ENCODE measurements at regions not wholly inside any gene's neighbourhood (a gene's known extent, or its start where the extent isn't known, plus 50 kb on each side); places are given as distances from the start of the nearest gene placed in this dataset.

- in situ Hi-C loops (cut with MboI; ENCODE audit: low sequenced_read_pairs) = loop anchor here (25.0 kb wide), 1 partner anchor 256 kb away; no protein-coding TSS in a partner anchor
Measured at GRCh38 chr20:6831461-6831860, 64.0 kb downstream of the BMP2 start.

- in situ Hi-C loops (cut with MboI; ENCODE audit: low sequenced_read_pairs) = loop anchor here (25.0 kb wide), 1 partner anchor 254 kb away; no protein-coding TSS in a partner anchor
Measured at GRCh38 chr20:6832811-6833210, 65.3 kb downstream of the BMP2 start.

GRCh38 chr20:6835609-6836008 is 68.1 kb downstream of the BMP2 start:
- in situ Hi-C loops (cut with MboI; ENCODE audit: low sequenced_read_pairs) = loop anchor here (25.0 kb wide), 1 partner anchor 252 kb away; no protein-coding TSS in a partner anchor

- in situ Hi-C loops (cut with MboI; ENCODE audit: low sequenced_read_pairs) = loop anchor here (25.0 kb wide), 1 partner anchor 250 kb away; no protein-coding TSS in a partner anchor
Measured at GRCh38 chr20:6836821-6837374, 69.4 kb downstream of the BMP2 start.

GRCh38 chr20:6837730-6838129 is 70.2 kb downstream of the BMP2 start:
- in situ Hi-C loops (cut with MboI; ENCODE audit: low sequenced_read_pairs) = loop anchor here (25.0 kb wide), 1 partner anchor 250 kb away; no protein-coding TSS in a partner anchor

GRCh38 chr20:6838181-6838826 is 70.8 kb downstream of the BMP2 start:
- in situ Hi-C loops (cut with MboI; ENCODE audit: low sequenced_read_pairs) = loop anchor here (25.0 kb wide), 1 partner anchor 249 kb away; no protein-coding TSS in a partner anchor

GRCh38 chr20:6841128-6841527 is 73.6 kb downstream of the BMP2 start:
- in situ Hi-C loops (cut with MboI; ENCODE audit: low sequenced_read_pairs) = loop anchor here (25.0 kb wide), 1 partner anchor 246 kb away; no protein-coding TSS in a partner anchor

GRCh38 chr20:6845141-6845540 is 77.7 kb downstream of the BMP2 start:
- in situ Hi-C loops (cut with MboI; ENCODE audit: low sequenced_read_pairs) = loop anchor here (25.0 kb wide), 1 partner anchor 242 kb away; no protein-coding TSS in a partner anchor

GRCh38 chr20:6848041-6848440 is 80.6 kb downstream of the BMP2 start:
- in situ Hi-C loops (cut with MboI; ENCODE audit: low sequenced_read_pairs) = loop anchor here (25.0 kb wide), 1 partner anchor 239 kb away; no protein-coding TSS in a partner anchor

GRCh38 chr20:6848992-6849391 is 81.5 kb downstream of the BMP2 start:
- in situ Hi-C loops (cut with MboI; ENCODE audit: low sequenced_read_pairs) = loop anchor here (25.0 kb wide), 1 partner anchor 238 kb away; no protein-coding TSS in a partner anchor

GRCh38 chr20:6851136-6851535 is 83.7 kb downstream of the BMP2 start:
- in situ Hi-C loops (cut with MboI; ENCODE audit: low sequenced_read_pairs) = no loop called here

- in situ Hi-C loops (cut with MboI; ENCODE audit: low sequenced_read_pairs) = no loop called here
Measured at GRCh38 chr20:6852478-6852877, 85.0 kb downstream of the BMP2 start.

GRCh38 chr20:6855104-6855503 is 87.6 kb downstream of the BMP2 start:
- in situ Hi-C loops (cut with MboI; ENCODE audit: low sequenced_read_pairs) = no loop called here

GRCh38 chr20:6855796-6856195 is 88.3 kb downstream of the BMP2 start:
- in situ Hi-C loops (cut with MboI; ENCODE audit: low sequenced_read_pairs) = no loop called here

GRCh38 chr20:6857927-6858326 is 90.4 kb downstream of the BMP2 start:
- in situ Hi-C loops (cut with MboI; ENCODE audit: low sequenced_read_pairs) = no loop called here

GRCh38 chr20:6863355-6863754 is 95.9 kb downstream of the BMP2 start:
- in situ Hi-C loops (cut with MboI; ENCODE audit: low sequenced_read_pairs) = no loop called here

- in situ Hi-C loops (cut with MboI; ENCODE audit: low sequenced_read_pairs) = no loop called here
Measured at GRCh38 chr20:6863798-6864201, 96.3 kb downstream of the BMP2 start.

- in situ Hi-C loops (cut with MboI; ENCODE audit: low sequenced_read_pairs) = no loop called here
Measured at GRCh38 chr20:6864740-6865139, 97.3 kb downstream of the BMP2 start.

GRCh38 chr20:6866741-6867140 is 99.3 kb downstream of the BMP2 start:
- in situ Hi-C loops (cut with MboI; ENCODE audit: low sequenced_read_pairs) = no loop called here

- in situ Hi-C loops (cut with MboI; ENCODE audit: low sequenced_read_pairs) = no loop called here
Measured at GRCh38 chr20:6868861-6869260, 101.4 kb downstream of the BMP2 start.

- in situ Hi-C loops (cut with MboI; ENCODE audit: low sequenced_read_pairs) = no loop called here
Measured at GRCh38 chr20:6870559-6870958, 103.1 kb downstream of the BMP2 start.

- in situ Hi-C loops (cut with MboI; ENCODE audit: low sequenced_read_pairs) = no loop called here
Measured at GRCh38 chr20:6877633-6878032, 110.1 kb downstream of the BMP2 start.

Measured in HL-60/S4 treated with retinoic acid at 250 ng/mL for 4 days and 3 days (cell line).